ENCODE measurements at regions not wholly inside any gene's neighbourhood (a gene's known extent, or its start where the extent isn't known, plus 50 kb on each side); places are given as distances from the start of the nearest gene placed in this dataset.

- Histone ChIP-seq H3K4me1 (peaks cover 0 to 10% (median 0%) of the 10 kb centered on the region in 4 donors), H3K9me3 (no peaks in the 10 kb centered on the region), H3K36me3 (no peaks in the 10 kb centered on the region), H3K4me3 (no peak overlapping the region), H3K27ac (no peak overlapping the region), H3K27me3 (no peaks in the 10 kb centered on the region)
- no peak for ATAC-seq (ENCODE audit: low FRiP score in 2 of 2)
- TF ChIP-seq EP300 (IDR thresholded peaks at IDR 0.05): no peak
- no peak for TF ChIP-seq POLR2A (IDR thresholded peaks at IDR 0.05)
- TF ChIP-seq, protein P1, sequence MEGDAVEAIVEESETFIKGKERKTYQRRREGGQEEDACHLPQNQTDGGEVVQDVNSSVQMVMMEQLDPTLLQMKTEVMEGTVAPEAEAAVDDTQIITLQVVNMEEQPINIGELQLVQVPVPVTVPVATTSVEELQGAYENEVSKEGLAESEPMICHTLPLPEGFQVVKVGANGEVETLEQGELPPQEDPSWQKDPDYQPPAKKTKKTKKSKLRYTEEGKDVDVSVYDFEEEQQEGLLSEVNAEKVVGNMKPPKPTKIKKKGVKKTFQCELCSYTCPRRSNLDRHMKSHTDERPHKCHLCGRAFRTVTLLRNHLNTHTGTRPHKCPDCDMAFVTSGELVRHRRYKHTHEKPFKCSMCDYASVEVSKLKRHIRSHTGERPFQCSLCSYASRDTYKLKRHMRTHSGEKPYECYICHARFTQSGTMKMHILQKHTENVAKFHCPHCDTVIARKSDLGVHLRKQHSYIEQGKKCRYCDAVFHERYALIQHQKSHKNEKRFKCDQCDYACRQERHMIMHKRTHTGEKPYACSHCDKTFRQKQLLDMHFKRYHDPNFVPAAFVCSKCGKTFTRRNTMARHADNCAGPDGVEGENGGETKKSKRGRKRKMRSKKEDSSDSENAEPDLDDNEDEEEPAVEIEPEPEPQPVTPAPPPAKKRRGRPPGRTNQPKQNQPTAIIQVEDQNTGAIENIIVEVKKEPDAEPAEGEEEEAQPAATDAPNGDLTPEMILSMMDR (IDR thresholded peaks at IDR 0.05): no peak
- DNase-seq: no peak
- WGBS, 2 donors: 86 to 91% methylated on average over 5 of the region's 5 CpGs
Observed at GRCh38 chr11:25859776-25860175, 472.2 kb upstream of the ANO3 start.

GRCh38 chr11:25860677-25861450 lies 471.1 kb upstream of the ANO3 start:
- no peak for TF ChIP-seq EP300 (IDR thresholded peaks at IDR 0.05)
- TF ChIP-seq, protein P1 (IDR thresholded peaks at IDR 0.05): no peak
- peaks cover 0 to 10% (median 0%) of the 10 kb centered on the region in 4 donors for H3K4me1 ChIP-seq
- no peak overlapping the region for H3K27ac ChIP-seq
- WGBS, 2 donors: 51% methylated on average over 2 of the region's 2 CpGs
- no peak overlapping the region for H3K4me3 ChIP-seq
- ATAC-seq (ENCODE audit: low FRiP score in 2 of 2): no peak
- no peaks in the 10 kb centered on the region for H3K27me3 ChIP-seq
- DNase-seq: no peak
- H3K9me3 ChIP-seq: no peaks in the 10 kb centered on the region
- H3K36me3 ChIP-seq: no peaks in the 10 kb centered on the region

DNA sequence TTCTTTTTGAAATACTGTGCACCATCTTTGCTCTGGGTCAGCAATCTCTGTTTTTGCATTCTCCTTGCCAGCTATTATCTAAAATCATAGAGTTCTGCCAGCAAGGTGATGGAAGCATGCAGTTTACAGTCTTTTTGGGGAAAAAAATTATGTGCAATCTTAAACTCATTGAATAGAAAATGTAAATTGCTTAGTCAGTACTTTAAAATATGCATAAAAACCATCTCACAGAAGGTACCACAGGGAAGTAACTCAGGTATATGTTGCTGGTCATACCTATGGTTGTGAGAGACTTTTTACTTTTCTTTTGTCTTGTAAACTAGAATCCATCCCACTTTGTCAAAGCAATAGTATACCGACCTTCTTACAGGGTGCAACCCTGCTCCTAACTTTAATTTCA lies 469.8 kb upstream of the ANO3 start:
- H3K4me3 ChIP-seq: no peak overlapping the region
- H3K36me3 ChIP-seq: no peaks in the 10 kb centered on the region
- no peak for ATAC-seq (ENCODE audit: low FRiP score in 2 of 2)
- H3K4me1 ChIP-seq: peaks cover 0 to 10% (median 0%) of the 10 kb centered on the region in 4 donors
- H3K27me3 ChIP-seq: no peaks in the 10 kb centered on the region
- WGBS, 2 donors: 58 to 72% methylated on average over 1 of the region's 1 CpG
- H3K27ac ChIP-seq: no peak overlapping the region
- H3K9me3 ChIP-seq: no peaks in the 10 kb centered on the region
- TF ChIP-seq, protein P1 (IDR thresholded peaks at IDR 0.05): no peak
- TF ChIP-seq POLR2A (IDR thresholded peaks at IDR 0.05): no peak
- TF ChIP-seq EP300 (IDR thresholded peaks at IDR 0.05): no peak
- no peak for TF ChIP-seq POLR2AphosphoS5 (IDR thresholded peaks at IDR 0.05)
- no peak for DNase-seq

- H3K27ac ChIP-seq: no peak overlapping the region
- 59 to 65% methylated on average over 3 of the region's 3 CpGs for WGBS, 2 donors
- no peak for ATAC-seq (ENCODE audit: low FRiP score in 2 of 2)
- H3K9me3 ChIP-seq: no peaks in the 10 kb centered on the region
- no peak for DNase-seq
- no peak overlapping the region for H3K4me3 ChIP-seq
- H3K4me1 ChIP-seq: peaks cover 0 to 10% (median 0%) of the 10 kb centered on the region in 4 donors
- H3K27me3 ChIP-seq: no peaks in the 10 kb centered on the region
- no peak for TF ChIP-seq POLR2A (IDR thresholded peaks at IDR 0.05)
- no peak for TF ChIP-seq POLR2AphosphoS5 (IDR thresholded peaks at IDR 0.05)
- TF ChIP-seq, protein P1 (IDR thresholded peaks at IDR 0.05): no peak
- TF ChIP-seq EP300 (IDR thresholded peaks at IDR 0.05): no peak
- H3K36me3 ChIP-seq: no peaks in the 10 kb centered on the region
Observed at GRCh38 chr11:25863986-25864385, 467.9 kb upstream of the ANO3 start.

DNA sequence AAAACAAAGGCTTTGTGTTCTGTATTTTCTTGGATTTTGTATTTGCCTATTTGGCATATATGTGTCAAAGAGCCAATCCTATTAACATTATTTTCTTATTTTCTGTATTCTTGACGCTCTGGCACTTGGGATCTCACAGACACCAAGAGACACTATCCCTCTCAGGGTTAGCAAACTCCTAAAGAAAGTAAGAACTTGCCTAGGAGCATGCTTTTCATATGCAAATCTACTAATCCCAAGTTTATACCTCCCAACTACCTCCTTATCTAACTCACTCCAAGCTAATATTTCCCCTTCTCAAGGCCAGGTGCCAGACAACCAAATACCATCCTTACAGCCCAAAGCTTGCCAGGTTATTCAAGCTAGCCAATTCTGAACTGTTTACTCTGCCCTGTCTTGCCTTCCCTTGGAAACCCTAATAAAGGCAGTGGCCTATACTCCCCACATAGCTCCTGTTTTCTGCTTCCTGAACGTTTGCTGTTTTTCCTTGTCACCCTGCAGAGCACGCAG lies 455.4 kb upstream of the ANO3 start:
- no peak overlapping the region for H3K4me3 ChIP-seq
- ATAC-seq (ENCODE audit: low FRiP score in 2 of 2) (no peak), DNase-seq (no peak)
- no peak for TF ChIP-seq POLR2AphosphoS5 (IDR thresholded peaks at IDR 0.05)
- TF ChIP-seq POLR2A (IDR thresholded peaks at IDR 0.05): no peak
- TF ChIP-seq, protein P1 (IDR thresholded peaks at IDR 0.05): no peak
- TF ChIP-seq EP300 (IDR thresholded peaks at IDR 0.05): no peak
- no peaks in the 10 kb centered on the region for H3K27me3 ChIP-seq
- no peaks in the 10 kb centered on the region for H3K36me3 ChIP-seq
- no peaks in the 10 kb centered on the region for H3K4me1 ChIP-seq
- WGBS, 2 donors: 67 to 70% methylated on average over 3 of the region's 3 CpGs
- H3K27ac ChIP-seq: no peak overlapping the region
- H3K9me3 ChIP-seq: no peaks in the 10 kb centered on the region

Measured in upper lobe of left lung (tissue), 6 donors.